ENCODE measurements at regions not wholly inside any gene's neighbourhood (a gene's known extent, or its start where the extent isn't known, plus 50 kb on each side); places are given as distances from the start of the nearest gene placed in this dataset.

- H3K4me3 Mint-ChIP-seq, result no peak overlapping the region
- ChIA-PET CTCF (no interaction called here), POLR2A (no interaction called here)
- no peaks in the 10 kb centered on the region for H3K4me1 ChIP-seq (ENCODE audit: insufficient read depth, low read length)
- no peak overlapping the region for H3K27ac ChIP-seq (ENCODE audit: low read depth in 1 of 2, low read length in 2 of 2)
- H3K36me3 Mint-ChIP-seq (ENCODE audit: low read depth), result no peaks in the 10 kb centered on the region
- no peak overlapping the region for H3K4me3 ChIP-seq (ENCODE audit: low read length)
- H3K27me3 Mint-ChIP-seq, result peaks cover 40% of the 10 kb centered on the region
- H3K36me3 ChIP-seq (ENCODE audit: insufficient read depth, low read length), result no peaks in the 10 kb centered on the region
- TF ChIP-seq CTCF (IDR thresholded peaks at IDR 0.05), result no peak
- no peaks in the 10 kb centered on the region for H3K4me1 Mint-ChIP-seq (ENCODE audit: low read depth)
- intact Hi-C loops (cut with DNase I, micrococcal nuclease), result no loop called here
- no peak overlapping the region for H3K27ac Mint-ChIP-seq
- no peak for DNase-seq
- H3K27me3 ChIP-seq (ENCODE audit: control insufficient read depth in 1 of 2, insufficient read depth in 2 of 2, low read length in 2 of 2), result peaks cover 8 to 11% of the 10 kb centered on the region in 2 experiments
- no peaks in the 10 kb centered on the region for H3K9me3 ChIP-seq (ENCODE audit: control insufficient read depth in 1 of 2, insufficient read depth in 1 of 2, low read length in 2 of 2)
- H3K9me3 Mint-ChIP-seq, result no peaks in the 10 kb centered on the region
- ATAC-seq (ENCODE audit: poor library complexity), result no peak
Observed at GRCh38 chr15:39438799-39439592, 141.9 kb upstream of the THBS1 start.

DNA sequence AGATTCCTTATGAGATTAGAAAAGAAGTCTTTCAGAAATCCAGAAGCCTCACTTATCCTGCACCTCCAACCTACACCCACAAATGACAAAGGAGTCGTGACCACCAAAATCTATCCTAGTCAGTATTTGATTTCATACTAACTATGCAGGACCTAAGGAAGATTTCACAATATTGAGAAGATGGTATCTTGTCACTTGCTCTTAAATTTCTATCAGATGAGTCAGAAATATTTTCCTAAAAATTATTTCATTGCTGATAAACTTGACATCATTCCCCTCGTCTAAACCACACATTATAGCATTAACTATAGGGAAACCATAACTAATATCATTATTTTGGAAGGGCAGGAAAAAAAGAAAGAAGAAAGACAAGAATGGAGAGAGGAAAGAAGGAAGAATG lies 138.0 kb upstream of the THBS1 start:
- Mint-ChIP-seq H3K36me3 (ENCODE audit: low read depth) (no peaks in the 10 kb centered on the region), H3K9me3 (no peaks in the 10 kb centered on the region), H3K4me3 (no peak overlapping the region), H3K27me3 (peaks cover 20% of the 10 kb centered on the region), H3K4me1 (ENCODE audit: low read depth) (no peaks in the 10 kb centered on the region), H3K27ac (no peak overlapping the region)
- intact Hi-C loops (cut with DNase I, micrococcal nuclease), result no loop called here
- no peak for DNase-seq
- Histone ChIP-seq H3K27ac (ENCODE audit: low read depth in 1 of 2, low read length in 2 of 2) (no peak overlapping the region), H3K27me3 (ENCODE audit: control insufficient read depth in 1 of 2, insufficient read depth in 2 of 2, low read length in 2 of 2) (peaks cover 4 to 8% of the 10 kb centered on the region in 2 experiments), H3K4me1 (ENCODE audit: insufficient read depth, low read length) (no peaks in the 10 kb centered on the region), H3K4me3 (ENCODE audit: low read length) (no peak overlapping the region), H3K9me3 (ENCODE audit: control insufficient read depth in 1 of 2, insufficient read depth in 1 of 2, low read length in 2 of 2) (no peaks in the 10 kb centered on the region), H3K36me3 (ENCODE audit: insufficient read depth, low read length) (no peaks in the 10 kb centered on the region)
- ChIA-PET POLR2A (no interaction called here), CTCF (no interaction called here)
- no peak for ATAC-seq (ENCODE audit: poor library complexity)
- no peak for TF ChIP-seq CTCF (IDR thresholded peaks at IDR 0.05)

DNA sequence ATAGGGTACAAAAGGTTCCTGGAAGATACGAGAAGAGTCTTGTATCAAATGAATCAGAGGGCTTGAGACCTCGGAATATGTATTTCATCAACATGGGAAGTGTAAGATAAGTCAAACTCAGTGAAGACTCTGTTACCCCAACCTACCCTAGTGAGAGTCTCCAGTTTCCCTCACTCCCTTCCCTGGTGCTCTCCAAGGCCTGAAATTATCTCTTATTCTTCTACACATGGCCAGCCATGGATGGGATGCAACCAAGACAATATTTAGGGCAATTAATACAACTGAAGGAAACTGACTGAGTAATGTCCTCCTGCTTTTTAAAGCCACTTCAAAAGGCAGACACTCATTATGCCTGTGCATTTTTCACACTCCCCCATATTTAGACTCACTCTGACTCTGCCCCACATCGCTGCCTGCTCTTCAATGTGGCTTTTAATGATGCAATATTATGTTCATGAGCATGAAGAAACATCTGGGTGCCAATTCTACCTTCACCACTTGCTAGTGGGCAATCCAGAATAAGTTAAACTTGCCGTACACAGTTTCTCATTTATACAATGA lies 137.1 kb upstream of the THBS1 start:
- H3K4me1 Mint-ChIP-seq (ENCODE audit: low read depth), result no peaks in the 10 kb centered on the region
- ChIA-PET POLR2A (no interaction called here), CTCF (no interaction called here)
- TF ChIP-seq CTCF (IDR thresholded peaks at IDR 0.05), result no peak
- no peak overlapping the region for H3K27ac Mint-ChIP-seq
- Histone ChIP-seq H3K27me3 (ENCODE audit: control insufficient read depth in 1 of 2, insufficient read depth in 2 of 2, low read length in 2 of 2) (peaks cover 3 to 7% of the 10 kb centered on the region in 2 experiments), H3K4me1 (ENCODE audit: insufficient read depth, low read length) (no peaks in the 10 kb centered on the region), H3K9me3 (ENCODE audit: control insufficient read depth in 1 of 2, insufficient read depth in 1 of 2, low read length in 2 of 2) (no peaks in the 10 kb centered on the region), H3K27ac (ENCODE audit: low read depth in 1 of 2, low read length in 2 of 2) (no peak overlapping the region), H3K36me3 (ENCODE audit: insufficient read depth, low read length) (no peaks in the 10 kb centered on the region), H3K4me3 (ENCODE audit: low read length) (no peak overlapping the region)
- no peaks in the 10 kb centered on the region for H3K9me3 Mint-ChIP-seq
- peaks cover 15% of the 10 kb centered on the region for H3K27me3 Mint-ChIP-seq
- no peak overlapping the region for H3K4me3 Mint-ChIP-seq
- DNase-seq, result no peak
- H3K36me3 Mint-ChIP-seq (ENCODE audit: low read depth), result no peaks in the 10 kb centered on the region
- no peak for ATAC-seq (ENCODE audit: poor library complexity)
- intact Hi-C loops (cut with DNase I, micrococcal nuclease), result no loop called here

All from CD4-positive, alpha-beta T cell (primary cell).